NCI-H2227 treated with DMSO at 0.1 percent for 48 hours (cell line): ENCODE measurements at regions not wholly inside any gene's neighbourhood (a gene's known extent, or its start where the extent isn't known, plus 50 kb on each side); places are given as distances from the start of the nearest gene placed in this dataset.
"Not testable (repeated sequence)": the region's sequence is repeated elsewhere in the genome, so short reads cannot be mapped to it uniquely, and the experiment has no call there.

Source experiments
- DNase-seq: peaks from one replicate; lab custom pipeline; 2025; lab: John Stamatoyannopoulos, UW

DNA sequence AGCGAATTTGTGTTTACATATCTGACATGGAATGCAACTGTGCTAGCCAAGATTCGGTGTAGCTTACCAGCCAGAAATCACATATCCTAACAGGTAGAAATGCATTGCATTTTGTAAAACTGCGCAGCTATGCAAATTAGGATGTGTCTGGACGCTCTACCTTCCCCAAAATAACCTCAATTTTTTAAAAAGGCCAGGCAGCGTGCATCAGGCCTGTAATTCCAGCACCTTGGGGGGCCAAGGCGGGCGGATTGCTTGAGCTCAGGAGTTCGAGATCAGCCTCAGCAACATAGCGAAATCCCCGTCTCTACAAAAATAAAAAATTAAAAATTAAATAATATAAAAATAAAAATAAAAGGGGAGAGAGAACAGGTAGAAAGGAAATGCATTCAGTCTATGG is 305.0 kb downstream of the TYW1 start:
- no peak for DNase-seq

DNA sequence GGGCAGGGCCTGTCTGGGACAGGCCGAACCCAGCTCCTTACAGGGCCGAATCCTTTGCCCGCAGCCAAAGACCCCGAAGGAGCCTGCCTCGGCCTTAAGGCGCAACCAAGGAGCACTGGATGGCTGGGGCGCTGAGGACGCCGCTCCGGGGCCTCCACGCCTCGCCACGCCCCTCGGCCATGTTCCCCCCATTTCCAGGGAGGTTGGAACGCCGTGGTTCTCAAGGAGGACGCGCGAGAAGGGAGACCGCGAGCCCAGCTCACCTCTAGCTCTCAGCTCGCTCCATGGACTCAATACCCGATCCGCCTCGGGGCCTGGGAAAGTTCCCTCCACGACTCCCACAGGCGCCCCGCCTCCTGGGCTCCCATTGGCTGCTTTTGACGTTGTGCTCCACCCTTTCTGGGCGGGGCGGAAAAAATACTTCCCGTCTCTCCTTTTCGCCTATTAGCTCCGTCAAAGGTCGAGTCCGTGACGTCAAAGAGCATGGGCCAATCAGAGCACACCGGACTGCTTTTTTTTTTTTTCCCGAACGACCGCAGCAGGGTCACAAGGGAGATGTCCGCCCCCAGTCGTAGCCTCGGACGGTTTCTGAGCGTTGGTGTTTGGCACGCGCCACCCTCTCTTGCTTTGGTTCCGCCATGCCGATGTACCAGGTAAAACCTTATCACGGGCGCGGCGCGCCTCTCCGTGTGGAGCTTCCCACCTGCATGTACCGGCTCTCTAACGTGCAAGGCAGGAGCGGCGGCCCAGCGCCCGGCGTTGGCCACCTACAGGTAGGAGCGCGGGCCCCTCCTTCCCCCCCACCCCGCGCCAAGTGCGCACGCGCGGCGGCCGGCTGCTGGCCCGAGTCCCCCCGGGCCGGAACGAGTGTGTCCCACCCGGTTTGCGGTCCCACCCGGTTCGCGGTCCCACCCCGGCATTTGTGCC is 305.7 kb downstream of the TYW1 start:
- peak; percentile 98 for DNase-seq

DNA sequence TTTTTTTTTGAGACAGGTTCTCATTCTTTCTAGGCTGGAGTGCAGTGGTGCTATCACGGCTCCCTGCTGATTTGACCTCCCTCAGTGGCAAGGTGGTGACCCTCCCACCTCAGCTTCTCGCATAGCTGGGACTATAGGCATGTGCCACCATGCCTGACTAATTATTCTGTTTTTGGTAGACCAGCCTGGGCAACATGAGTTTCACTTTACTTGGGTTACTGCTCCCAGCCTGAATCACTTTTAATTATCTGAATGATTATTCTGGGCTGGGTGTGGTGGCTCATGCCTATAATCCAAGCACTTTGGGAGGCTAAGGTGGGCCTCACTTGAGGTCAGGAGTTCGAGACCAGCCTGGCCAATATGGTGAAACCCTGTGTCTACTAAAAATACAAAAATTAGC is 308.2 kb downstream of the TYW1 start:
- DNase-seq: not testable (repeated sequence)

DNA sequence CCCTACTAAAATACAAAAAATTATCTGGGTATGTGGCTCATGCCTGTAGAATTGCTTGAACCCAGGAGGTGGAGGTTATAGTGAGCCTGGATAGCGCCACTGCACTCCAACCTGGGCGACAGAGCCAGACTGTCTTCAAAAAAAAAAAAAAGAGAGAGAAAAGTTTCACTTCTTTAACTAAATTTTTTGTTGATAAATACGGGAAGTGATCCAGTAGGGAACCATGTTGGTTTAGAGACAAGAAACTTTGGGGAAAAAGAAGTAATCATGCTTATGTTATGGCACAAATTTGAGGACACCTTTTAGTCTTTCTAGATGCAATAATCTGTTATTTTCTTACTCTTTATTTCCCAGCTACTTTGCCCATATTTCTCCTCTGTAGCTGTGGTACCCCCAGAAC is 309.7 kb downstream of the TYW1 start:
- DNase-seq: no peak

DNA sequence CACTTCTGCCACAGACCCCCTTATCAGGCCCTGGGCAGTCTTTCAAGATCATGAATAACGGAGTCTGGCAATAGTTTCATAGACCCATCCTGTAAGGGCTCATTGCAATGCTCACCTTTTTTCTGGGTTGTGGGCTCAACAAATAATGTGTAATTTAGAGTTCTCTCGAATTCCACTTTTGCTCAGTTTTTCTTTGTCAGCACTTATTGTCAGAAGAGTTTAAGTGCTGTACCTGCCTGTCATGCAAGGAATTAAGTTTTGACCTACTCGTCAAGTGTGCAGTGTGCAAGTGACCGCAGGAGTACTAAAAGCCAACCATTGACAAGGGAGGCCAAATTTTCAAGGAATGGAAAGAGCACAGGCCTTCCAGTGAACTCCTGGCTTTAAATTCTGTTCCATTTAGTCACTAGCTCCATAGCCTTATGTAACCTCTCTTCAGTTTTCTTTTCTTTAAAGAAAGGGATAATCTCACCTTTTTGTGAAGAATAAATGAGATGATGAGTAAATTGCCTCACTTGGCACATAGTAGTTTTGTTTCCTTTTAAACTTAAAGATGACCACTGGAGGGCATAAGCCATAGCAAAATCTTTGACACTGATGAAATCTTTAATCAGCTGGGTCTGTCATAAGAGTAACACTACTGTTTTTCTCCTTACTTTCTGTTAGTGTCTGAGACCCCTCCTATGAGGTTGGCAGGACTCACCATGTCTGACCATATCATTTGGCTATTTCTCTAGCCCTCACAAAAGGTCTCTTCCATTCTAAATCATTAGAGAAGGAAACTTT is 313.3 kb downstream of the TYW1 start:
- no peak for DNase-seq

DNA sequence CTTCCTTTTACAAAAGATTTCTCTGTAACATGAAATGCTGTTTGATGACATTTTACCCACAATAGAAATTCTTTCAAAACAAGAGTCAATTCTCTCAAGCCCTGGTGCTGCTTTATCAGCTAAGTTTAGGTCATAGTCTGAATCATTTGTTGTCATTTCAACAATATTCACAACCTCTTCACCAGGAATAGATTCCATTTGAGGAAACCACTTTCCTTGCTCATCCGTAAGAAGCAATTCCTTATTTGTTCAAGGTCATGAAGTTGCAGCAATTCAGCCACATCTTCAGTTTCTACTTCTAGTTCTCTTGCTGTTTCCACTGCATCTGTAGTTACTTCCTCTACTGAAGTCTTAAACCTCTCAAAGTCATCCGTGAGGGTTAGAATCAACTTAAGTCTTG is 315.3 kb downstream of the TYW1 start:
- no peak for DNase-seq

DNA sequence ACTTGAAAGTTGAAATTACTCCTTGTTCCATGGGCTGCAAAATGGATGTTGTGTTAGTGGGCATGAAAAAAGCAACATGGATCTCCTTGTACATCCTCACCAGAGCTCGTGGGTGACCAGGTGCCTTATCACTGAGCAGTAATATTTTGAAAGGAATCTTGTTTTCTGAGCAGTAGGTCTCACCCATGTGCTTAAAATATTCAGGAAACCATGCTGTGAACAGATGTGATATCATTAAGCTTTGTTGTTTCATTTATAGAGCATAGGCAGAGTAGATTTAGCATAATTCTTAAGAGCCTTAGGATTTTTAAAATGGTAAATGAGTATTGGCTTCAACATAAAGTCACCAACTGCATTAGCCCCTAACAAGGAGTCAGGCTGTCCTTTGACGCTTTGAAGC is 316.6 kb downstream of the TYW1 start:
- no peak for DNase-seq

DNA sequence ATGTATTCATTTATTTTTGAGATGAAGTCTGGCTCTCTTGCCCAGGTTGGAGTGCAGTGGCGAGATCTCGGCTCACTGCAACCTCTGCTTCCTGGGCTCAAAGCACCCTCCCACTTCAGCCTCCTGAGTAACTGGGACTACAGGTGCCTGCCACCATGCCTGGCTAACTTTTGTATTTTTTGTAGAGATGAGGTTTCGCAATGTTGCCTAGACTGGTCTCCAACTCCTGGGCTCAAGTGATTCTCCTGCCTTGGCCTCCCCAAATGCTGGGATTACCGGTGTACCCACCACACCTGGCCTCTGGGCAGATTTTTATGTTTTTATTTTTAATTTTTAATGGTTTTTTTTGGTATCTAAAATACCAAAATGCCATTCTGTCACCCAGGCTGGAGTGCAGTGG is 320.3 kb downstream of the TYW1 start:
- not testable (repeated sequence) for DNase-seq

DNA sequence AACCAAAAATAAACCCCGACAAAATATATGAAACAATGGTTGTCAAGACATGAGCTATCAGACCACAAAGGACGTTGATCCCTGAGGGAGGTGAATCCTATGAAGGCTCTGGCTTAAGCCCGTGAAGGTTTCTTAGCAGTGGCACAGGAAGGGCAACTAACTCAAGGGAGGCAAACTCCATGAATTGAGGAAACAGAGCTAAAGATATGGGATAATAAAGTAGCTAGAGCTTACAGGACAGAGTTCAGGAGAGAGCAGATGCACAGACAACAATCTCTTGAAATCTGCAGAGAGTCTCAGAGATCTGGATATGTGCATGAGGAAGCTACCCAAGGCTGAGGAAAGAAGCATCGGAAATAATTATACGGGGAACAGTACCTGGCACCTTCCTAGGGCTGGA is 331.6 kb downstream of the TYW1 start:
- not testable (repeated sequence) for DNase-seq

DNA sequence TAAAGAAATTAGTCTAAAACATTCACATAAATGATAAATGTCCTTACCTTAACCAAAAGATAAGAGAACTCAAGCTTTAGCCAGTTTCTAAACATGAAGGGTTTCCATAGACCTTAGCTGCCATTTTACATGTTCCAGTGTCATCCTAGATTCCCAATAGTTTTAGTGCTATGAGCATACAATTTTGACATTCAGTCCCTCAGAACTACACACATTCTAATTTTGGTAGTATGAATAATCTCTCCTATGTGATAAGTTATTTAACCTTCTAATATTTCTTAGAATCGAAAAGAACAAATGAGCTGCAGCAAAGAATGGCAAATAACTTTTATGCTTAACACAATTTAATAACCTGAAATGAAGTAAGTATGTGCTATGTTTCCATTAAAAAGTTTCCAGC is 338.5 kb downstream of the TYW1 start:
- DNase-seq: not testable (repeated sequence)

DNA sequence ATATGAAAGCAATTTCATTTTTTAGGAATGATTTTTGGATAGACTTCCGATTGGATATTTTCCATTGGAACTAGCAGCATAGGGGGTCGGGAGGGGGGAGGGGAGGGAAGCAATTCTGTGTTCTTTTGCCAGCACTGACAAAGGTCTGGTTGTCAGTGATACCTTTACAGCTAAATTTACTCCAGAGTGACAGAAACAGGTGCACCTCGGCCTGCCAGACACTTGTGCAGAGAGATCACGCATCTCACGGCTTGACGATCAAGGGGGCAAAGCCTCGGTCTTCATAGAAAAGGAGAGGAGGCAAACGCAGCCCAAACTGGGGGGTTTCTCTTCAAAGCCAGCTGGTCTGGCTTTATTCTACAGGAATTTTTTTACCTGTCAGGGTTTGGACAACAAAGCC is 339.0 kb downstream of the TYW1 start:
- DNase-seq: not testable (repeated sequence)

DNA sequence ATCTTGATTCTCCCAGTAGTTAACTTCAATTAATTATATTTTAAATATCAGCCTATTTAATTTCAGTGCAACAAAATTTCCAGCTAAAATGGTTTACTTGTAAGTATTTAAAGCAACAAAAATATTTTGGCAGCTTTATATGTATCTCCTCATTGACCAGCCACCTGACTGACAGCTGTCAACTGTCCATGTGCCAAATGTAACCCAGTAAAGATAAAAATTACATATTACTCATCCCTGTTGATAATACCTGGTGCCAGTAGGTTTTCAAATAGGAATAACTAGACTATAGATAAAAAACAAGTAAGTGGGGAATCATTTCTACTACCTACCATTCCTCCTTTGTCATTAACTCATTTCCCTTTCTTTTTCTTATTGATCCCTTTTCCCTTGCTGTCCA is 341.9 kb downstream of the TYW1 start:
- DNase-seq: not testable (repeated sequence)

DNA sequence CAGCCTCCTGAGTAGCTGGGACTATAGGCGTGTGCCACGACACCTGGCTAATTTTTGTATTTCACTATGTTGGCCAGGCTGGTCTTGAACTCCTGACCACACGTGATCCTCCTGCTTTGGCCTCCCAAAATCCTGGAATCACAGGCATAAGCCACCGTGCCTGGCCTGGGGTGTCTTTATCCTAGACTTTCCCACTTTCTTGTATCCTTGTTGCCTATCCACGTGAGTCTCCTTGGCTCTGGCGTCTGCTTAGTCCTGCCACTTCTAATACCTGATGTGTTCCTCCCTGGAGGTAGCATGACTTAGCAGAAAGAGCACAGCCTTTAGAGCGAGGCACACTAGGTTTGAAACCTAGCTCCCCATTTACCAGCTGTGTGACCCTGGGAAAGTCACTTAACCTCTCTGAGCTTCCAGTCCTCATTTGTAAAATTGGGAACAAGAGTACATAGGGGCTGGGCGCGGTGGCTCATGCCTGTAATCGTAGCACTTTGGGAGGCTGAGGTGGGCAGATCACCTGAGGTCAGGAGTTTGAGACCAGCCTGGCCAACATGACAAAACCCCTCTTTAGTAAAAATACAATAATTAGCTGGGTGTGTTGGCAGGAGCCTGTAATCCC is 344.6 kb downstream of the TYW1 start:
- DNase-seq: no peak

DNA sequence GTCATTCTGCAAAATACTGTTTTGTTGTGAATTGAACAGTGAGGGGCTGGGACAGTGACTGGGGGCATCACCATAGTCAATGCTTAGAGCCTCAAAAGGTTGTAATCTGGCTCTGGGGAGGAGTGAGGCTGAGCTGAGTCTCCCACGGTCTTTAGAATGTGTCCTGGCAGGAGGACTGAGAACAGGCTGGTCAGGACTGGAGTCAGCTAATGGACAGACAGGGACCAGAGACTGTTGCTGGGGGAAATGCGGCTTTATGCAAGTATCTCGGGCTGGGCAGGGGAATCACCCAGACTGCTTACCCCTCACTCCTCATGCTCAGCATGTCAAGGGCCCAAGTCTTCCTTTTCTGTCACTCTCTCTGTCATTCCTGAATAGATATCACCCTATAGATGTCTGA is 346.5 kb downstream of the TYW1 start:
- DNase-seq: no peak

DNA sequence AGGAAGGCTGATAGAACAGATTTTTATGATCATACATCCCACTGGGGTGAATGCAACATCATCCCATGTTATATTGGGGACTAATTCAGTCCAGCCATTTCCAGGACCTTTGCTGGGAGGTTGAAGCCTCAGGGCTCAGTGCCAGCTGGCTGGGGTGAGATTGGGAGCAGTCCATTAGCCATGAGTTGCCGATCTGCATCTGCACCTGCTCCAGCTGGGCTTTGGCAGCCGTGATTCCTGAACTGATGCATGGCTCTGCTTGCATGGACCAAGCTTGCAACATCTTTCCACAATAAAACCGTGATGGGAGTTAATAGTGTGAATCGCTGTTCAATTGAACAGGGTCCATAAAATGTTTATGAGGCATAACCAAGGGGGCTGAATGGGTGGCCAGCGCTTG is 346.9 kb downstream of the TYW1 start:
- no peak for DNase-seq

DNA sequence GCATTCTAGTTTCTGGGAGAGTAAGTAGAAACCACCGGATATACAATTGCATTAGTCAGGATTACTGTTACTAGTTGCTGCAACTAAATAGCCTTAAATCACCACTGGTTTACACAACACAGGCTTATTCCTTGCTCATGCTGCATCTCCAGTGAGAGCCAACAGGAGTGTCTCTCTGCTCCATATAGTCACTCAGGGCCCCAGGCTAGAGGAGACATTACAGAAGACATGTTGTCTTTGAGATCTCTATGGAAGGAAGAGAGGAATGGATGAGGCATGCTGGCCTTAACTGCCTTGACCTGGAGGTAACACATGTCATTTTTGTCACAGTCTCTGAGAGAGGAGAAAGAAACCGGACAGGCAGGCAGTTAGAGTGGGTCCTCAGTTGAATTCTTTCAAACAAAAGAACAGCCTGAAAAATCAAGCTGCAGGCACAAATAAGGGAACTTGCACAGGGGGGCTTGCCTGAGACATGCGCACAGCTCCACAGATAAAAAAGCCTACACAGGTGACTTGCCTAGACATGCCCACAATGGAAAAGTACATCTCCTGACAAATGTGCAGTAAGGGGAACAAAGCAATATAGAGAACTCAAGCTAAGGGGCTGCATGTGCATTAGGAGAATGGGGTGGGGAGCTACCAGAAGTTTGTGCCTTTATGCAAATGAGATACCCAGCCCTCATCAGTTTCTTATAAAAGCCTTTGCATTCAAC is 348.0 kb downstream of the TYW1 start:
- no peak for DNase-seq

DNA sequence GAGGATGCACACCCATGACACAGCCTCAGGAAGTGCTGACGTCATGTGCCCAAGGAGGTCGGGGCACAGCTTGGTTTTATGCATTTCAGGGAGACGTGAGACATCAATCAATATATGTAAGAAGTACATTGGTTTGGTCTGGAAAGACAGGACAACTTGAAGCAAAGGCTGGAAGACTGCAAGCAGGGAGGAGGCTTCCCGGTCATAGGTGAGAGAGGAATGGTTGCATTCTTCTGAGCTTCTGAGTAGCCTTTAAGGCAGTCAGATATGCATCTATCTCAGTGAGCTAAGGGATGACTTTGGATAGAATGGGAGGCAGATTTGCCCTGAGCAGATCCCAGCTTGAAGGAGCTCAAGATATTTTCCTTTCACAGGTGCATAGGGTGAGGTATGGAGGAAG is 349.5 kb downstream of the TYW1 start:
- no peak for DNase-seq

DNA sequence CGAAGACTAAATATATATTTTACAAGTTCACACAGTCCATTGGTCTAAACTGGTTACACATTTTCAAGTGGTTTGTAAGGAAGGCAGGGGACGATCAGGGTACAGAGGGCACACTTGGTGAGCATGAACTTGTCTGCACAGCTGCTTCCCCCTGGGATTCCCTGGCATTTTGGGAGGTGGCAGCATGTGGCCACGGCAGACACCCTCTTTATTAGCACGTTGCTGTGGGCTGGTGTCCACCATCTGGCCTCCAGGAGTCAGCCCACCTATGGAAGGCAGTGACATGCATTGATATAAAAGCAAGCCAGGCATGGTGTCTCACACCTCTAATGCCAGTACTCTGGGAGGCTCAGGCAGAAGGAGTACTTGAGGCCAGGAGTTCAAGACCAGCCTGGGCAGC is 350.2 kb downstream of the TYW1 start:
- DNase-seq: no peak

DNA sequence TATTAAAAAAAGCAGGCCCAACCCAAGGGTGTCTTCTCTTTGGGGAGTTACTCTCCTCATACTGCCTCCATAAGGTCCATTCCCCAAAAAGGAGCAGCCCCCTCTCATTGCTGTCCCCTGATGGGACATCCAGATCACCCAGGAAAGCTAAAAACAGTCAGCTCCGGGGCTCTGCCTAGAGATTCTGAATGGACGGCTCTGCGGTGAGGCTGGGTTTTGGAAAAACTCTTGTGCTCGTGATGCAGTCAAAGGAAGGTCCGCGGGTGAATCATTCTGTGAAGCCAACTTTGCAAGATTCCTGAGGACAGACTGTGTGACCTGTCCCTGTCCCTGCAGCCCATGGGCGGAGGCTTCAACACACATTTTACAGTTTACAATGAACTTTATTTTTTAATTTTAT is 351.5 kb downstream of the TYW1 start:
- DNase-seq: no peak

DNA sequence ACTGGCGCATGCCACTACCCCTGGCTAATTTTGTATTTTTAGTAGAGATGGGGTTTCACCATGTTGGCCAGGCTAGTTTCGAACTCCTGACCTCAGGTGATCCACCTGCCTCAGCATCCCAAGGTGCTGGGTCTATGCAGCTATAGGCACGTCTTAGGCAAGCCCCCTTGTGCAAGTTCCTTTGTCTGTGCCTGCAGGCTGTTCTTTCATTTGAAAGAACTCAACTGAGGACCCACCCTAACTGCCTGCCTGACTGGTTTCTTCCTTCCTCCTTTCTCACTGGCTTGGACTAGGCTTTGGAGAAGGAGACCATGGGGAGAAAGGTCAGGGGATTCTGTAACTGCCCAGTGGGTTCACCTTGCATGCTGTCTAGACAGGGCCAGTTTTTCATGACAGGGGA is 361.0 kb downstream of the TYW1 start:
- DNase-seq: not testable (repeated sequence)

DNA sequence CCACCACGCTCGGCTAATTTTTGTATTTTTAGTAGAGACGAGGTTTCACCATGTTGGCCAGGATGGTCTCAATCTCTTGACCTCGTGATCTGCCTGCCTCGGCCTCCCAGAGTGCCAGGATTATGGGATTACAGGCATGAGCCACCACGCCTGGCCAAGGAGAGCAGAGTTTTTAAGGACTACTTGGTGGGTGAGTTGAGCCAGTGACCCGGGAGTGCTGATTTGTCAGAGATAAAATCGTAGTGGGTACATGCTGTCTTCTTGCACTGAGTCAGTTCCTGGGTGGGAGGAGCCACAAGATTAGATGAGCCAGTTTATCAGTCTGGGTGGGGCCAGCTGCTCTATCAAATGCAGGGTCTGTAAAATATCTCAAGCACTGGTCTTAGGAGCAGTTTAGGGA is 361.7 kb downstream of the TYW1 start:
- DNase-seq: not testable (repeated sequence)

DNA sequence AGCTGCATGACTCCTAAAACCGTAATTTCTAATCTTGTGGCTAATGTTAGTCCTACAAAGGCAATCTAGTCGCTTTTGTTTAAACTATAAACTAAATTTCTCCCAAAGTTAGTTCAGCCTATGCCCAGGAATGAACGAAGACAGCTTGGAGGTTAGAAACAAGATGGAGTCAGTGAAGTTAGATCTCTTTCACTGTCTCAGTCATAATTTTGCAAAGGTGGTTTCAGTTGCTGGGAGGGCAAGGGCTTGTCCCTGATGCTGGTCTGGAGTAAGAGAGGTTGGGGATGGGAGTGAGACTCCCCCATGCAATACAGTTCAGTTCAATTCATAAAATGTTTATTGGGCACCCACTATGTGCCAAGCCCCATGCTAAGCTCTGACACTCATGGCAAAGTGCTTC is 362.1 kb downstream of the TYW1 start:
- DNase-seq: not testable (repeated sequence)
